Endothelial cell of umbilical vein (primary cell): ENCODE measurements at regions not wholly inside any gene's neighbourhood (a gene's known extent, or its start where the extent isn't known, plus 50 kb on each side); places are given as distances from the start of the nearest gene placed in this dataset.

ENCODE experiments used
- CTCF ChIP-seq, 2 donors: IDR thresholded peaks; 1 replicate in 1 of 2; 2 replicates in 1 of 2; pipeline ENCODE4 v1.5.1; 2011; ENCODE audit warnings: low read length in 2 of 2, mild to moderate bottlenecking in 2 of 2, moderate library complexity in 2 of 2, control low read depth in 1 of 2, inconsistent platforms in 1 of 2, low read depth in 1 of 2; ENCODE audit not compliant: insufficient read depth in 1 of 2; ENCODE audit errors: extremely low read depth in 1 of 2
- EZH2 ChIP-seq: IDR thresholded peaks from 2 replicates; pipeline ENCODE4 v1.6.1; 2012; ENCODE audit warnings: borderline replicate concordance, low read depth, mild to moderate bottlenecking, moderate library complexity, low read length, inconsistent platforms; ENCODE audit not compliant: severe bottlenecking
- FOS ChIP-seq: IDR thresholded peaks from 2 replicates; pipeline ENCODE4 v1.6.1; 2011; ENCODE audit warnings: mild to moderate bottlenecking, low read length, moderate library complexity, borderline replicate concordance; ENCODE audit not compliant: insufficient read depth
- MAX ChIP-seq: IDR thresholded peaks from 2 replicates; pipeline ENCODE4 v1.6.1; 2011; ENCODE audit not compliant: insufficient read depth, insufficient read length
- MYC ChIP-seq: IDR thresholded peaks from one replicate; pipeline ENCODE4 v1.6.1; 2011; ENCODE audit warnings: mild to moderate bottlenecking, low read depth, low read length
- POLR2A ChIP-seq: IDR thresholded peaks from 2 replicates; pipeline ENCODE4 v1.6.1; 2012; ENCODE audit warnings: low read depth, mild to moderate bottlenecking, control low read depth, low read length

- TF ChIP-seq CTCF (IDR thresholded peaks at IDR 0.05; ENCODE audit: extremely low read depth in 1 of 2, insufficient read depth in 1 of 2, low read depth in 1 of 2, low read length in 2 of 2): no peak
- no peak for TF ChIP-seq POLR2A
- TF ChIP-seq EZH2: no peak
- TF ChIP-seq MAX: no peak
- TF ChIP-seq FOS: no peak
- TF ChIP-seq MYC: no peak
Measured at GRCh38 chr13:33657274-33657673, 160.7 kb upstream of the RFC3 start.
